ENCODE measurements at regions not wholly inside any gene's neighbourhood (a gene's known extent, or its start where the extent isn't known, plus 50 kb on each side); places are given as distances from the start of the nearest gene placed in this dataset.
"Not testable (repeated sequence)": the region's sequence is repeated elsewhere in the genome, so short reads cannot be mapped to it uniquely, and the experiment has no call there.

GRCh38 chr2:111327726-111328125 is 207.0 kb downstream of the BCL2L11 start:
- H3K4me3 ChIP-seq (replicated peaks in 1 of 3); H3K36me3 ChIP-seq; H3K4me1 ChIP-seq; intact Hi-C loops (cut with DNase I); H3K9me3 ChIP-seq; H3K27ac ChIP-seq; H3K27me3 ChIP-seq; DNase-seq: not testable (repeated sequence)
- WGBS, 2 donors, result no CpG with 5 or more reads among the region's 4 CpGs

DNA sequence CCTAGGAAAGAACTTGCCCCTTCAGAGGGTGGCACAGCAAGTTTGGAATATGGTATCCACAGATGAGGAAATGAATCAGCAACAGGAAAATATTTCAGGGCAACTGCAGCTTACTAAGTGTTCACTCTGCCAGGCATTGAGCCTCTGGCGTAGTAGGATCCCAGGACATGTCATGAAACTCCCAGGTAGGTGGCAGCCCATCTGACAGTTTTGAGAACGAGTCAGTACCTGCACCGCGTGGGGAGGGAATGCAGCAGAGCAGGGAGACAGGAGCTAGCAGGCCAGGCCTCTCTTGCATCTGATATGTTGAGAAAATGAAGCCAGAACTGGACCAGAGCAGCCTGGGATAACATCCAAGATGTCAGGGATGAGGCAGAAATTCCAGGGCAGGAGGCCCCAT is 208.6 kb downstream of the BCL2L11 start:
- H3K9me3 ChIP-seq; H3K27ac ChIP-seq; H3K4me1 ChIP-seq; H3K4me3 ChIP-seq (replicated peaks in 1 of 3); intact Hi-C loops (cut with DNase I); H3K36me3 ChIP-seq; DNase-seq; H3K27me3 ChIP-seq: not testable (repeated sequence)
- WGBS, 2 donors, result no CpG with 5 or more reads among the region's 4 CpGs

GRCh38 chr2:111331099-111331724 is 210.5 kb downstream of the BCL2L11 start:
- WGBS, 2 donors, result 96 to 100% methylated on average over 2 of the region's 2 CpGs
- H3K27ac ChIP-seq; intact Hi-C loops (cut with DNase I); H3K36me3 ChIP-seq; H3K9me3 ChIP-seq; H3K4me3 ChIP-seq (replicated peaks in 1 of 3); DNase-seq; H3K27me3 ChIP-seq; H3K4me1 ChIP-seq: not testable (repeated sequence)

DNA sequence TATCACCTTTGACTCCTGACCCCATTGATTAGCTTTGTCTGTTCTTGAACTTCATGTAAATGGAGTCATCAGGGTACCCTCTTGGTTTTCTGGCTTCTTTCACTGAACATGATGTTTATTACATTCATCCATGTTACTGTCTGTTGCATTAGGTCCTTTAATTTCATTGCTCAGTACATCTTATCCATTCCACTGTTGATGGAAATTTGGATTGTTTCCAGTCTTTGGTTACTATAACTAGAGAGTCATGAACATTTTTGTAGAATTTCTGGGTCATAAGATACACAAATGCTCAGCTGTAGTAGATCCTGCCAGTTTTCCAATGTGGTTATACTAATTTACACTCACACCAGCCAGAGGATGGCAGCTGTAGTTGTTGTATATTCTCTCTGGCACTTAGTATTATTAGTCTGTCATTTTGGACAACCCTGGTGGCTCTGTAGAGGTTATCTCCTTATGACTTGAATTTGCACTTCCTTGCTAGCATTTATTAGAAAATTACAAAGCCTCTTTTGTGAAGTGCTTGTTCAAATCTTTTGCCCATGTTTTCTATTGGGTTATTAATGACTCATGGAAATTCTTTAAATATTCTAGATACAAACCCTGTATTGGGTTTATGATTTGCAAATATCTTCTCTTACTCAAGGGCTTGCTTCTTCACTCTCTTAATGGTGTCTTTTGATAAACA is 214.7 kb downstream of the BCL2L11 start:
- H3K4me1 ChIP-seq; H3K27ac ChIP-seq; H3K4me3 ChIP-seq (replicated peaks in 1 of 3); H3K9me3 ChIP-seq; H3K27me3 ChIP-seq; intact Hi-C loops (cut with DNase I); DNase-seq; H3K36me3 ChIP-seq: not testable (repeated sequence)

GRCh38 chr2:111338474-111338873 is 217.8 kb downstream of the BCL2L11 start:
- WGBS, 2 donors, result no CpG with 5 or more reads among the region's 2 CpGs

DNA sequence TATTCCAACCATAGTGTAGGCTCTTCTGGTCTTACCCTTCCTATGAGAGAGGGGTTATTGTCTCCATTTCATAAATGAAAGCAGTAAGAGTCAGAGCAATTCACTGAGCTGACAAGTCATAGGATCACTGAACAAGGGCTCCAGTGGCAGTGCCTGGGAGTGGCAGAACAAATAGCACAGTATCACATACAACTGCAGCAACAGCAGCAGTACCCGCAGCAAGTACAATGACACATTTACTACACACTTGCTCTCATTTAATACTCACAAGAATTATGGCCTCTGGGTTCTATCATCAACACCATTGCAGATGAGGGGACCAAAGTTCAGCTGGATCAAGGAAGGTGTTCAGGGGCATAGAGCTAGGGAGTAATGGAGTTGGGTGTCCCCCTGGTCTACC is 218.8 kb downstream of the BCL2L11 start:
- H3K27ac ChIP-seq; DNase-seq; H3K4me3 ChIP-seq (replicated peaks in 1 of 3); H3K27me3 ChIP-seq; H3K4me1 ChIP-seq; H3K9me3 ChIP-seq; H3K36me3 ChIP-seq; intact Hi-C loops (cut with DNase I): not testable (repeated sequence)
- WGBS, 2 donors, result no CpG with 5 or more reads among the region's 1 CpG

More at GRCh38 chr2:111338474-111338873, 217.8 kb downstream of the BCL2L11 start:
- H3K4me1 ChIP-seq; H3K4me3 ChIP-seq (replicated peaks in 1 of 3); DNase-seq; intact Hi-C loops (cut with DNase I); H3K9me3 ChIP-seq; H3K27ac ChIP-seq; H3K27me3 ChIP-seq; H3K36me3 ChIP-seq: not testable (repeated sequence)

DNA sequence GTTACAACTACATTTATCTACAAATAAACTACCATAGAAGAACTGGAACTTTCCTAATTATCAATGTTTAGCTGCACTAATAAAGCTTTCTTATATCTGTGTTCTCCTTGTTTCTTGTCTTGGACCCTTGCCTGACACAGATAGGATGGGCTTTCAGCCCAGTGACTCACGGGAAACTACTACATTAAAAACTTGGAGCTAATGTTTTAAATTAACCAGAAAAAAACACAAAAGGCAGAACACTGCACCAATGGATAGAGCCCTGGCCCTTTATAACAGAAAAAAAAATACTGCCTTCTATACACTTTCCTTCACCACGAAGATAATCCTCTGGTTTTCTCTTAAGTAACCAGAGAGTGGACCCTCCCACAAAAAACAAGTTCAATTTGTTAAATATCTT is 223.9 kb downstream of the BCL2L11 start:
- H3K36me3 ChIP-seq; intact Hi-C loops (cut with DNase I): not testable (repeated sequence)
- WGBS, 2 donors, result 22 to 31% methylated on average over 2 of the region's 2 CpGs

GRCh38 chr2:111345439-111345838 is 224.7 kb downstream of the BCL2L11 start:
- H3K4me3 ChIP-seq (replicated peaks in 1 of 3); DNase-seq; H3K4me1 ChIP-seq; H3K27me3 ChIP-seq; intact Hi-C loops (cut with DNase I); H3K27ac ChIP-seq; H3K9me3 ChIP-seq; H3K36me3 ChIP-seq: not testable (repeated sequence)
- WGBS, 2 donors, result 75 to 89% methylated on average over 1 to 2 of the region's 3 CpGs

More for the DNA sequence above, 223.9 kb downstream of the BCL2L11 start:
- H3K9me3 ChIP-seq; H3K27ac ChIP-seq; H3K4me3 ChIP-seq (replicated peaks in 1 of 3); DNase-seq; H3K4me1 ChIP-seq; H3K27me3 ChIP-seq: not testable (repeated sequence)

DNA sequence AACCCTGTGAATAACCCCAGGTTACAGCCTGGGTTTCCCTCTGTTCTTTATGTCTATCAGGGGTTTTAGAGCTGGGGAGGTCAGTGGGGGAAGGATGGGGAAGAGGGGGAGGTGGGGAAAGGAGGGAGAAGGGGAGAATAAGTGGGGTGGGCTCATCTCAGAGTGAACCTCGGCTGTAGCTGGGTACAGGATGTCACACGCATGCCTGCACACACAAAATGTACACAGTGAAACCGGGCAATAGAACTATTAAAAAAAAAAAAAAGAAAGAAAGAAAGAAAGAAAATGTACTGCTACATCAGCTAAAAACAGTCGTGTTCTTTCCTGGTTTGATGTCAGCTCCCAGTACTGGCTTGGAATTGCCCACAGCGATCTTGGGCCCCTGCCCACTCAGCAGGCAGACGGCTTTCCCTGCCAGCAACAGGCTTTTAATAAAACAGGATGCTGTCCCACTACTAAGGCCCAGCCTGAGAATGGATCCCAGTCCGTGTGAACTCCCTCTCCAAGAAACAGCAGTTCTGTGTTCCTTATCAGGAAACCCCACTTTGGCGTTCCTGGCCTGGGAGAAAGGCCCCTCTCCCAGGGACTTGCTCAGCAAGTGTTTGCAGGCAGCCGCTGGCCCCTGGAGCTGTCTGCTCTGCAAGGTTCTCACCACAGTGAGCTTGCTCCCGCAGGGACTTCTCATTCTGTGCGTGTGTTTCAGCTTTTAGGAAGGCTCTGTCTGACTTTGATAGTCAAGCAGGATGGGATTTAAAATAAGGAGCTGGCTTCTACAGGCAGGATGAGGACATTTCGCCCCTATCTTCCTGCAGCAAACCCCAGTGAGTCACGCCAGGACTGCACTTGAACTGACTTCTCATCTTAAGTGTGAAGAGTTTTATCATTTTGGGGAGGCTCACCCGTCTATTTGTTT is 225.6 kb downstream of the BCL2L11 start:
- peak overlapping the region; percentile 52 to 74 (median 61) for H3K27ac ChIP-seq
- 6 to 16% methylated on average over 6 to 7 of the region's 14 CpGs for WGBS, 2 donors
- H3K27me3 ChIP-seq; H3K4me1 ChIP-seq; H3K36me3 ChIP-seq; intact Hi-C loops (cut with DNase I); H3K9me3 ChIP-seq; H3K4me3 ChIP-seq (replicated peaks in 1 of 3): not testable (repeated sequence)
- DNase-seq, result peak; percentile 77 to 80

DNA sequence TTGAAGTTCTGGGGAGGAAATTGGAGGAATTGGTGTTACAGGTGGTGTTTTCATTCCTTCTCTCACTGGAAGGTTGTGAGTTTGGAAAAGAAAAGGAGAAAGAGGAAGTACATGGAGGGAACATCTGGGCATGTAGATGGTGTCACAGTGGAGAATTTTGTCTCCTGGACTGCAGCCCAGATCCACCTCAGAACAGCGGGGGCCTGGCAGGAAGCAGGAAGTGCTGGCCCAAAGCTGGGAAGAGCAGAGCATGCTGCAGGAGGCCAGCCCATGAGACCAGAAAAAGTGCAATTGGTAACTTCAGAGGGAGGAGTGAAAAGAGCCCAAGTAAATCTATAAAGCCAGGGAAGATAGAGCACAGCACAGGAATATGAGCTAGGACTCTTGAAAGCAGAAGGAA is 227.0 kb downstream of the BCL2L11 start:
- H3K4me3 ChIP-seq (replicated peaks in 1 of 3); H3K4me1 ChIP-seq; H3K9me3 ChIP-seq; H3K27ac ChIP-seq; H3K27me3 ChIP-seq; DNase-seq; H3K36me3 ChIP-seq; intact Hi-C loops (cut with DNase I): not testable (repeated sequence)
- no CpG with 5 or more reads among the region's 1 CpG for WGBS, 2 donors

DNA sequence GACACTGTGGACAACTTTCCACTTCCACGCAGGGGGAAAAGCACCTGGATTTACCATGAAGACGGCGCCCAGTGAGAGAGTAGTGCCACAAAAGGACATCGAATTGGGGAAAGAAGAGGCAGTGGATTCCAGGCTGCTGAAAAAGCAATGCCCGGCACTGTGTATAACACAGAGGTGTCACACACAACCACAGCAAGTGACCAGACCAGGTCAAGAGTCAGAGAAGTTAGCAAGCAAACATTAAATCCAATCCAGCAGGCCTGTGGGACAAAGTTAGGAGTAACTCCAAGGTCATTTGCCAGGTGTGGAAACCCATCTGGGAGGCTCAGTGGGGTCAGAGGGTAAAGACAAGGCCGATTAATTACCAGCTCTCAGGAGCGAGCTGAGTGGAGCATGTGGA is 227.6 kb downstream of the BCL2L11 start:
- H3K4me1 ChIP-seq; intact Hi-C loops (cut with DNase I); H3K36me3 ChIP-seq; DNase-seq; H3K4me3 ChIP-seq (replicated peaks in 1 of 3); H3K27ac ChIP-seq; H3K9me3 ChIP-seq; H3K27me3 ChIP-seq: not testable (repeated sequence)
- WGBS, 2 donors, result no CpG with 5 or more reads among the region's 7 CpGs

DNA sequence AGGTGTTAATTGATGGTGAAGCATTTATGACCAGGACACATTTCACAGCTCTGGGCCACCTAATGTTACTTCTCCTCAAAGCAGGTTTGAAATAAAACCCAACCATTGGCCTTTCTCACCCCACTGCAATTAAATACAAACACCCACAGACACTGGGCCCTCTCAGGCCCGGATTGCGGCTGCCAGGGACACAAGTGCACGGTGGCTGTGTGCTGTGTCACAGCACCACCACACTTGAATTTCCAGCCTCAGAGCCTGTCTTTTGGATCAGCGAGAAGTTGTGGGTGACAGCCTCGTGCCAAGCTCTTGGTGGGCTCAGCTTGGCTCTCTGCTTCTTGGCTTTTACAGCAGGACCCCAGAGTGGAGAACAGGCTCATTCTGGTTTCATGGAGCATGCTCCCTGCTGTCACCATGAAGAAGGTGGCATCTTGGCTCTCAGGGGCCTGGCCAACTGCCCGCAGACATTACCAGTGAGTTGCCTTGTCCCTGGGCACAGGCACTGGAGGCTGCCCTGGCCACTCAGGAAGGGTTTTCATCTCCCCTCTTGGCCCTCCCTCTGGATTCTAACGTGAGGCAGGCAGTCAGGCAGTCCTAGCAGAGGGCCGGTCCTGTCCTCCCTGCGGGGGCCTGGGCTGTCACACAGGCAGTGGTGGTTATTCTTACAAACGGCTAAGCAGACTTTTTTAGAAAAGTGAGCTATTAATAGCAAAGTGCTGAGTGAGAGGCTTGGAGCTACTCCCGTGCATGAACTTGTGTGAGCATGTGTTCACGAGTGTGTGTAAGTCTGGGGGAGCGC is 234.5 kb downstream of the BCL2L11 start:
- H3K36me3 ChIP-seq; H3K4me3 ChIP-seq (replicated peaks in 1 of 3); intact Hi-C loops (cut with DNase I); H3K4me1 ChIP-seq; H3K27me3 ChIP-seq; H3K9me3 ChIP-seq: not testable (repeated sequence)
- WGBS, 2 donors, result 45 to 48% methylated on average over 4 to 7 of the region's 13 CpGs
- peak overlapping the region; percentile 47 to 50 (median 49) for H3K27ac ChIP-seq
- DNase-seq, result peak; percentile 86 to 88

Measured in thyroid gland (tissue), 4 donors.